ENCODE measurements at regions not wholly inside any gene's neighbourhood (a gene's known extent, or its start where the extent isn't known, plus 50 kb on each side); places are given as distances from the start of the nearest gene placed in this dataset.

GRCh38 chr11:27839226-27839913 is 139.1 kb upstream of the BDNF start:
- intact Hi-C loops (cut with DNase I; ENCODE audit: low total_unique reads) = no loop called here
- DNase-seq = no peak
- TF ChIP-seq POLR2A (IDR thresholded peaks at IDR 0.05) = no peak
- TF ChIP-seq, protein P1, sequence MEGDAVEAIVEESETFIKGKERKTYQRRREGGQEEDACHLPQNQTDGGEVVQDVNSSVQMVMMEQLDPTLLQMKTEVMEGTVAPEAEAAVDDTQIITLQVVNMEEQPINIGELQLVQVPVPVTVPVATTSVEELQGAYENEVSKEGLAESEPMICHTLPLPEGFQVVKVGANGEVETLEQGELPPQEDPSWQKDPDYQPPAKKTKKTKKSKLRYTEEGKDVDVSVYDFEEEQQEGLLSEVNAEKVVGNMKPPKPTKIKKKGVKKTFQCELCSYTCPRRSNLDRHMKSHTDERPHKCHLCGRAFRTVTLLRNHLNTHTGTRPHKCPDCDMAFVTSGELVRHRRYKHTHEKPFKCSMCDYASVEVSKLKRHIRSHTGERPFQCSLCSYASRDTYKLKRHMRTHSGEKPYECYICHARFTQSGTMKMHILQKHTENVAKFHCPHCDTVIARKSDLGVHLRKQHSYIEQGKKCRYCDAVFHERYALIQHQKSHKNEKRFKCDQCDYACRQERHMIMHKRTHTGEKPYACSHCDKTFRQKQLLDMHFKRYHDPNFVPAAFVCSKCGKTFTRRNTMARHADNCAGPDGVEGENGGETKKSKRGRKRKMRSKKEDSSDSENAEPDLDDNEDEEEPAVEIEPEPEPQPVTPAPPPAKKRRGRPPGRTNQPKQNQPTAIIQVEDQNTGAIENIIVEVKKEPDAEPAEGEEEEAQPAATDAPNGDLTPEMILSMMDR (IDR thresholded peaks at IDR 0.05) = peak in 1 of 3 experiments; percentile 18
- H3K4me1 ChIP-seq = no peaks in the 10 kb centered on the region
- no peaks in the 10 kb centered on the region for H3K9me3 ChIP-seq
- H3K4me3 ChIP-seq = no peak overlapping the region
- H3K36me3 ChIP-seq (ENCODE audit: low read depth, missing control alignments) = no peaks in the 10 kb centered on the region
- 38 to 49% methylated on average over 3 of the region's 3 CpGs for WGBS, 2 donors
- no peak overlapping the region for H3K27ac ChIP-seq
- H3K27me3 ChIP-seq = no peaks in the 10 kb centered on the region

- no peak overlapping the region for H3K27ac ChIP-seq
- no peaks in the 10 kb centered on the region for H3K27me3 ChIP-seq
- no peaks in the 10 kb centered on the region for H3K36me3 ChIP-seq (ENCODE audit: low read depth, missing control alignments)
- 27 to 37% methylated on average over 6 of the region's 6 CpGs for WGBS, 2 donors
- intact Hi-C loops (cut with DNase I; ENCODE audit: low total_unique reads) = no loop called here
- no peak for DNase-seq
- no peak overlapping the region for H3K4me3 ChIP-seq
- TF ChIP-seq, protein P1 (IDR thresholded peaks at IDR 0.05) = no peak
- no peak for TF ChIP-seq POLR2A (IDR thresholded peaks at IDR 0.05)
- H3K4me1 ChIP-seq = no peaks in the 10 kb centered on the region
- no peaks in the 10 kb centered on the region for H3K9me3 ChIP-seq
Measured at GRCh38 chr11:27838674-27839073, 138.4 kb upstream of the BDNF start.

- intact Hi-C loops (cut with DNase I; ENCODE audit: low total_unique reads) = no loop called here
Measured at GRCh38 chr11:27837895-27838563, 137.8 kb upstream of the BDNF start.

GRCh38 chr11:27830206-27830605 is 130.0 kb upstream of the BDNF start:
- no peaks in the 10 kb centered on the region for H3K27me3 ChIP-seq
- no peaks in the 10 kb centered on the region for H3K36me3 ChIP-seq (ENCODE audit: low read depth, missing control alignments)
- TF ChIP-seq POLR2A (IDR thresholded peaks at IDR 0.05) = no peak
- TF ChIP-seq, protein P1 (IDR thresholded peaks at IDR 0.05) = no peak
- intact Hi-C loops (cut with DNase I; ENCODE audit: low total_unique reads) = no loop called here
- WGBS, 2 donors = 86 to 92% methylated on average over 3 of the region's 3 CpGs
- no peak overlapping the region for H3K27ac ChIP-seq
- DNase-seq = no peak
- no peak overlapping the region for H3K4me3 ChIP-seq
- H3K4me1 ChIP-seq = no peaks in the 10 kb centered on the region
- H3K9me3 ChIP-seq = no peaks in the 10 kb centered on the region

More at GRCh38 chr11:27837895-27838563, 137.8 kb upstream of the BDNF start:
- Histone ChIP-seq H3K4me3 (no peak overlapping the region), H3K36me3 (ENCODE audit: low read depth, missing control alignments) (no peaks in the 10 kb centered on the region), H3K9me3 (no peaks in the 10 kb centered on the region), H3K27me3 (no peaks in the 10 kb centered on the region), H3K4me1 (no peaks in the 10 kb centered on the region), H3K27ac (no peak overlapping the region)
- 63 to 64% methylated on average over 2 of the region's 2 CpGs for WGBS, 2 donors
- DNase-seq = no peak
- no peak for TF ChIP-seq POLR2A (IDR thresholded peaks at IDR 0.05)
- TF ChIP-seq, protein P1 (IDR thresholded peaks at IDR 0.05) = no peak

All from testis (tissue), 2 donors.